Progenitor cell of endocrine pancreas (in vitro differentiated cells): ENCODE measurements at regions not wholly inside any gene's neighbourhood (a gene's known extent, or its start where the extent isn't known, plus 50 kb on each side); places are given as distances from the start of the nearest gene placed in this dataset.
"Not testable (repeated sequence)": the region's sequence is repeated elsewhere in the genome, so short reads cannot be mapped to it uniquely, and the experiment has no call there.

Experiments
- DNase-seq: peaks from one replicate; pipeline ENCODE4 v3.0.0; 2021; ENCODE audit warnings: low spot score; ENCODE audit not compliant: unreplicated experiment
- H3K27ac Mint-ChIP-seq: 2 replicates; pipeline ENCODE4 v1.8.0; 2021; ENCODE audit warnings: mild to moderate bottlenecking, moderate library complexity, mixed read lengths
- H3K27me3 Mint-ChIP-seq: 2 replicates; pipeline ENCODE4 v1.8.0; 2021; ENCODE audit warnings: mixed read lengths
- H3K36me3 Mint-ChIP-seq: 2 replicates; pipeline ENCODE4 v1.8.0; 2022; ENCODE audit warnings: mixed read lengths; ENCODE audit not compliant: insufficient read depth
- H3K4me1 Mint-ChIP-seq: 2 replicates; pipeline ENCODE4 v1.8.0; 2021; ENCODE audit warnings: low read depth, mixed read lengths
- H3K4me3 Mint-ChIP-seq: 2 replicates; pipeline ENCODE4 v1.8.0; 2021; ENCODE audit warnings: low read depth, mild to moderate bottlenecking, moderate library complexity, mixed read lengths
- H3K9me3 Mint-ChIP-seq: 2 replicates; pipeline ENCODE4 v1.8.0; 2021; ENCODE audit warnings: low read depth, mixed read lengths
- CTCF ChIP-seq: fragments of 200-600 bp; sonication (generic); IDR thresholded peaks from one replicate; pipeline ENCODE4 v1.5.0; 2021; ENCODE audit warnings: antibody characterized with exemption, mild to moderate bottlenecking; ENCODE audit not compliant: unreplicated experiment

GRCh38 chr12:9332564-9332963 is 124.4 kb upstream of the PZP start:
- Mint-ChIP-seq H3K9me3 (peaks cover 11% of the 10 kb centered on the region), H3K4me3 (no peak overlapping the region), H3K27ac (no peak overlapping the region), H3K27me3 (no peaks in the 10 kb centered on the region), H3K36me3 (peaks cover 12% of the 10 kb centered on the region), H3K4me1 (peaks cover 4% of the 10 kb centered on the region)
- no peak for DNase-seq
- TF ChIP-seq CTCF: no peak

- peaks cover 4% of the 10 kb centered on the region for H3K36me3 Mint-ChIP-seq
- H3K4me3 Mint-ChIP-seq: peak overlapping the region; percentile 7
- DNase-seq: peak; percentile 88
- peak overlapping the region; percentile 50 for H3K27ac Mint-ChIP-seq
- no peaks in the 10 kb centered on the region for H3K27me3 Mint-ChIP-seq
- peak; percentile 100 for TF ChIP-seq CTCF
- peaks cover 2% of the 10 kb centered on the region for H3K9me3 Mint-ChIP-seq
- H3K4me1 Mint-ChIP-seq: peaks cover 2% of the 10 kb centered on the region
Measured at GRCh38 chr12:9331218-9331626, 123.0 kb upstream of the PZP start.

GRCh38 chr12:9329019-9329418 is 120.8 kb upstream of the PZP start:
- no peak overlapping the region for H3K27ac Mint-ChIP-seq
- H3K36me3 Mint-ChIP-seq: peaks cover 3% of the 10 kb centered on the region
- TF ChIP-seq CTCF: no peak
- no peaks in the 10 kb centered on the region for H3K27me3 Mint-ChIP-seq
- no peaks in the 10 kb centered on the region for H3K9me3 Mint-ChIP-seq
- H3K4me3 Mint-ChIP-seq: no peak overlapping the region
- no peak for DNase-seq
- H3K4me1 Mint-ChIP-seq: peaks cover 2% of the 10 kb centered on the region

GRCh38 chr12:9328065-9328464 is 119.9 kb upstream of the PZP start:
- peaks cover 6% of the 10 kb centered on the region for H3K4me1 Mint-ChIP-seq
- H3K27me3 Mint-ChIP-seq: no peaks in the 10 kb centered on the region
- H3K4me3 Mint-ChIP-seq: no peak overlapping the region
- TF ChIP-seq CTCF: no peak
- peaks cover 3% of the 10 kb centered on the region for H3K36me3 Mint-ChIP-seq
- H3K27ac Mint-ChIP-seq: peak overlapping the region; percentile 19
- no peaks in the 10 kb centered on the region for H3K9me3 Mint-ChIP-seq
- DNase-seq: no peak

GRCh38 chr12:9327320-9327719 is 119.1 kb upstream of the PZP start:
- DNase-seq: no peak
- peaks cover 8% of the 10 kb centered on the region for H3K4me1 Mint-ChIP-seq
- peaks cover 3% of the 10 kb centered on the region for H3K36me3 Mint-ChIP-seq
- H3K27ac Mint-ChIP-seq: no peak overlapping the region
- no peak overlapping the region for H3K4me3 Mint-ChIP-seq
- H3K27me3 Mint-ChIP-seq: no peaks in the 10 kb centered on the region
- no peak for TF ChIP-seq CTCF
- no peaks in the 10 kb centered on the region for H3K9me3 Mint-ChIP-seq

- peak overlapping the region; percentile 56 for H3K27ac Mint-ChIP-seq
- H3K27me3 Mint-ChIP-seq, DNase-seq, H3K4me1 Mint-ChIP-seq, H3K9me3 Mint-ChIP-seq, H3K36me3 Mint-ChIP-seq, H3K4me3 Mint-ChIP-seq: not testable (repeated sequence)
Measured at GRCh38 chr12:9326849-9327248, 118.7 kb upstream of the PZP start.
